ACC112 (cell line): ENCODE measurements at regions not wholly inside any gene's neighbourhood (a gene's known extent, or its start where the extent isn't known, plus 50 kb on each side); places are given as distances from the start of the nearest gene placed in this dataset.

ENCODE experiments used
- H2AFZ ChIP-seq: fragments of 200-600 bp; sonication (generic); one replicate; pipeline ENCODE4 v1.6.0; 2017; ENCODE audit warnings: antibody characterized with exemption, low read length; ENCODE audit not compliant: unreplicated experiment
- H3K27ac ChIP-seq: fragments of 200-600 bp; sonication (generic); 2 replicates; pipeline ENCODE4 v1.5.1; 2014; ENCODE audit warnings: low read depth, mild to moderate bottlenecking, antibody characterized with exemption, low read length, moderate library complexity
- H3K27me3 ChIP-seq: fragments of 200-600 bp; sonication (generic); 2 replicates; pipeline ENCODE4 v1.6.1; 2014; ENCODE audit warnings: mild to moderate bottlenecking, antibody characterized with exemption, low read length, moderate library complexity, mixed read lengths; ENCODE audit not compliant: insufficient read depth
- H3K36me3 ChIP-seq: fragments of 200-600 bp; sonication (generic); 2 replicates; pipeline ENCODE4 v1.6.1; 2016; ENCODE audit warnings: mild to moderate bottlenecking, antibody characterized with exemption, low read length, moderate library complexity, mixed read lengths; ENCODE audit not compliant: insufficient read depth
- H3K4me1 ChIP-seq: fragments of 200-600 bp; sonication (generic); one replicate; pipeline ENCODE4 v1.6.1; 2016; ENCODE audit warnings: low read length, mixed read lengths; ENCODE audit not compliant: insufficient read depth, unreplicated experiment, control insufficient read depth
- H3K4me3 ChIP-seq: fragments of 200-600 bp; sonication (generic); 2 replicates; pipeline ENCODE4 v1.5.1; 2014; ENCODE audit warnings: mild to moderate bottlenecking, low read depth, low read length
- H3K79me2 ChIP-seq: fragments of 200-600 bp; sonication (generic); one replicate; pipeline ENCODE4 v1.6.0; 2016; ENCODE audit warnings: low read length; ENCODE audit not compliant: control insufficient read depth, unreplicated experiment, insufficient read depth

DNA sequence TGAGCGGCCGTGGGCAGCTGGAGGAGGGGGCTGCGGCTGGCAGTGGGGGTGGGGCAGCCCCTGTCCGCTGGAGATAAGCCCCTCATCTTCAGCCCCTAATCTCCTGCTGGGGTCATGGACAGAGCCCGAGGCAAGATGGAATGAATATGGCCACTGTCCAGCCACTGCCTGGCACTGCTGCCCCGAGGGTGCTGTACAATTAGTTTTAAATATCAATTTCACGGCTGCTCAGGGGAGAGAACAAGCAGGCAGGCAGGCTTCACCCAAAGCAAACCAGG, 64.1 kb upstream of the NKX1-1 start:
- Histone ChIP-seq H3K36me3 (no peaks in the 10 kb centered on the region), H3K79me2 (no peaks in the 10 kb centered on the region), H3K27me3 (peaks cover 42% of the 10 kb centered on the region), H3K27ac (no peak overlapping the region), H3K4me1 (no peaks in the 10 kb centered on the region), H3K4me3 (no peak overlapping the region), H2AFZ (no peak overlapping the region)

DNA sequence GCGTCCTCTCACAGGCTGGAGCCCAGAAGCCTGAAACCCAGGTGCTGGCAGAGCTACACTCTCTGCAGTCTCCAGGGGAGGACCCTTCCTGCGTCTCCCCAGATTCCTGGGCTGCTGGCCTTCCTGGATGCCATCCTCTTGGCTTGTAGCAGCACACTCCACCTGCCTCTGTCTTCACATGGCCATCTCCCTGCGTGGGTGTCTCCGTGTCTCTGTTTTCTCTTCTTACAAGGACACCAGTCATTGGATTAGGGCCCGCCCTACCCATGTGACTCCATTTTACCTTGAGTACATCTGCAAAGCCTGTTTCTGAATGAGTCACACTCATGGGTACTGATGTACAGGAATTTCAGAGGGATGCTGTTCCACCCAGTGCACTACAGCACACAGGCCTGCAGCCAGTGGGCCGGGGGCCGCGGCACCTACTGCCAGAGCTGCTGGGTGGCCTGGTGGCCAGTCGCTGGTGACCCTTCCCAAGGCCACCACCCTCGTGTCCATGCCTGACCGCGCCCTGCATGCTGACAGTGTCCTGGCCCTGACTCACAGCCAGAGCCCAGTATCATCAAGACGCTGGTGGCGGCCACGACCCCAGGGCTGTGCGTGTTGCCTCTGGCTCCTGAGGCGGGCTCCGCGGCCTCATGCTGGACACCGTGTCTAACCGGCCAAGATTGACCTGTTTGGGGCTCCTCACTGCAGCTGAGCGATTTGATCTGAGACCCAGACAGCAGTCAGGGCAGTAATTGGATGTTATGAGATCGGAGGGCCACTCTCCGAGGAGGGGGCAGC, 63.6 kb upstream of the NKX1-1 start:
- Histone ChIP-seq H3K27ac (no peak overlapping the region), H2AFZ (no peak overlapping the region), H3K4me1 (no peaks in the 10 kb centered on the region), H3K27me3 (peaks cover 47% of the 10 kb centered on the region), H3K4me3 (no peak overlapping the region), H3K79me2 (no peaks in the 10 kb centered on the region), H3K36me3 (no peaks in the 10 kb centered on the region)

DNA sequence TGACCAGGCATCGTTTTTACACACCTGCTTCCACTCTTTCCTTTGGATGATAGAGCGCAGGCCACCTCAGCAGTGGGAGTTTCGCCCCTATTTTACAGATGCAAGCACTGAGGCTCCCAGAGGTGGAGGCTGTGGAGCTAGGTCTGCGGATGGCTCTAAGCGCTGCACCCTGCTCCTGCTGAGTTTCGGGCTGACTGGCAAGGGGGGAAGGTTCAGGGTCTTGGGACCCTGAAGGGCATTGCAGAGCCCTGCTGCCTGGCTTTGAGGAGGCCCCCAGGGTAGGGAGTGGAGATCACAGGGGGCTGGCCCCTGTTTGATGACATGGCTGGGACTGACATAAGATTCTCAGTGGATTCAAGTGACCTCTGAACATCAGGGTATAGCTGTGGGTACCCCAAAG, 62.8 kb upstream of the NKX1-1 start:
- H3K79me2 ChIP-seq, result no peaks in the 10 kb centered on the region
- H2AFZ ChIP-seq, result no peak overlapping the region
- H3K4me1 ChIP-seq, result no peaks in the 10 kb centered on the region
- H3K36me3 ChIP-seq, result no peaks in the 10 kb centered on the region
- no peak overlapping the region for H3K4me3 ChIP-seq
- peaks cover 52% of the 10 kb centered on the region for H3K27me3 ChIP-seq
- no peak overlapping the region for H3K27ac ChIP-seq

DNA sequence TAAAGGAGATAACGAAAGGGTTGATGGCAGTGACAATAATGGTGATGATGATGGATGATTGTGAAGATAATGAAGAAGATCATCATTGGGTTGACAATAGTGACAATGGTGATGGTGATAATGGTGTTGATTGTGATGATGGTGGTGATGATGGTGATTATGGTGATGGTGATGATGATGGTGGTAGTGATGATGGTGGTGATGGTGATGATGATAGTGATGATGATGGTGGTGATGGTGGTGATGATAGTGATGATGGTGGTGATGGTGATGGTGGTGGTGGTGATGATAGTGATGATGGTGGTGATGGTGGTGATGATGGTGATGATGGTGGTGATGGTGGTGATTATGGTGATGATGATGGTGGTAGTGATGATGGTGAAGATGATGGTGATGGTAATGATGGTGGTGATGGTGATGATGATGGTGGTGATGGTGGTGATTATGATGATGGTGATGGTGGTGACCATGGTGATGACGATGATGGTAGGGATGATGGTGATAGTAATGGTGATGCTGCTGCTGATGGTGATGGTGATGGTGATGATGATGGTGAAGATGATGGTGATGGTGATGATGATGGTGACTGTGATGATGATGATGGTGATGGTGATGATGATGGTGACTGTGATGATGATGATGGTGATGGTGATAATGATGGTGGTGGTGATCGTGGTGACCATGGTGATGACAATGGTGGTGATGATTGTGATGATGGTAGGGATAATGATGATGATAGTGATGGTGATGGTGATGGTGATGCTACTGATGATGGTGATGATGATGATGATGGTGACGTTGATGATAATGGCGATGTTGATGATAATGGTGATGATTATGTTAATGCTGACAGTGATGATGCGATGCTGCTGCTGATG, 61.6 kb upstream of the NKX1-1 start:
- no peak overlapping the region for H3K4me3 ChIP-seq
- no peaks in the 10 kb centered on the region for H3K36me3 ChIP-seq
- H2AFZ ChIP-seq, result no peak overlapping the region
- no peaks in the 10 kb centered on the region for H3K79me2 ChIP-seq
- no peak overlapping the region for H3K27ac ChIP-seq
- H3K4me1 ChIP-seq, result no peaks in the 10 kb centered on the region
- H3K27me3 ChIP-seq, result peaks cover 56% of the 10 kb centered on the region

DNA sequence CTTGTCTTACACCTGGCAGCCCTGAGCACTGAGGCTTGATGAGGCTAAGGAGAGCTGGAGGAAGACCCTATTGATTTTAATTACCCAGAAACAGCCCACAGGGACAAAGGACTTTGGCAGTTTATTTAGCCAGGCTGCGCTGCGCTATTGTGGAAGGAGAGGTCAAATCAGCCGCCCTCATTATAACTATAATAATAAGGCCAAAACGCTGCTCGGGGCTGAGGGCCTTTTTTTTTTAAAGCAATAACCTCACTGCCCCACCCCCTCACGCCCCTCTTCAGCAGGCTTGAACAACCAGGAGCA, 60.6 kb upstream of the NKX1-1 start:
- no peaks in the 10 kb centered on the region for H3K79me2 ChIP-seq
- no peak overlapping the region for H3K4me3 ChIP-seq
- H2AFZ ChIP-seq, result no peak overlapping the region
- no peaks in the 10 kb centered on the region for H3K36me3 ChIP-seq
- H3K27me3 ChIP-seq, result peaks cover 57% of the 10 kb centered on the region
- H3K4me1 ChIP-seq, result no peaks in the 10 kb centered on the region
- no peak overlapping the region for H3K27ac ChIP-seq

DNA sequence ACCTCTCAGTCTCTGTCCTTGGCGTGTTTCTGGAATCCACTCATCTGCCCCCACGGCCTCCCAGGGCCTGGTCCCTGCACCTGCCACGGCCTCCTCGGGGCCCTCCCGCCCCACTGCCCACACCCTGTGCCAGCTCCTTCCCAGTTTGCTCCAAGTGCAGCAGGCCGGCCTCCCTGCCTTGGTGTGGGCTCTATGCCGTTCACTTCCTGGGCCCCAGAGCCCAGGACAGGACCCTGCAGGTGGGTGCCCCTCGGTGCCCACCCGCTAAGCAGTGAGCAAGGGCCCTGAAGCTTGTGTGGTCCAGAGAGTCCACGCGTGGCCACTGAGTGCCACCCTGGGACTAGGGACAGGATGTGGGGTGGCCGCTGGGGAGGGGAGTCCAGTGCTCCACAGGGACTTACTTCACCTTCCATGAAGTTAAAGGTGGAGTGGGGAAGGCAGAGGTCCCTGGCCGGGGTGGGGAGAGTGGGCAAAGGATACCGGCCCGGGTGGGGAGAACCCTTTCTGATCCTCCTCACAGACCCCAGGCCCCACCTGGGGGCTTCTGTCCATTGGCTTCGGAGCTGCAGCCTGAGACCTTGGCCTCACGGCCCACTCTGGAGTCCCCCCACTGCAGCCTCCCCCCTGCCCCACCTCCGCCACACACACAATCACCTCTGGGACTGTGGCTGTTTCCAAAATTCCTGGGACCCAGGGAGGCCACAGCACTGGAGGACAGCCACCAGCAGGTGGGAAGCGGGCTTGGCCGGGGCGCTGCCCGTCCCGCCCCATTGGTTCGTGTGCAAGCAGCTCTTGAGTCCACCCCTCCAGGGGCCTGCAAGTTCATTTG, 60.0 kb upstream of the NKX1-1 start:
- Histone ChIP-seq H3K79me2 (no peaks in the 10 kb centered on the region), H3K27ac (no peak overlapping the region), H3K4me3 (no peak overlapping the region), H3K27me3 (peaks cover 57% of the 10 kb centered on the region), H3K4me1 (no peaks in the 10 kb centered on the region), H2AFZ (no peak overlapping the region), H3K36me3 (no peaks in the 10 kb centered on the region)

DNA sequence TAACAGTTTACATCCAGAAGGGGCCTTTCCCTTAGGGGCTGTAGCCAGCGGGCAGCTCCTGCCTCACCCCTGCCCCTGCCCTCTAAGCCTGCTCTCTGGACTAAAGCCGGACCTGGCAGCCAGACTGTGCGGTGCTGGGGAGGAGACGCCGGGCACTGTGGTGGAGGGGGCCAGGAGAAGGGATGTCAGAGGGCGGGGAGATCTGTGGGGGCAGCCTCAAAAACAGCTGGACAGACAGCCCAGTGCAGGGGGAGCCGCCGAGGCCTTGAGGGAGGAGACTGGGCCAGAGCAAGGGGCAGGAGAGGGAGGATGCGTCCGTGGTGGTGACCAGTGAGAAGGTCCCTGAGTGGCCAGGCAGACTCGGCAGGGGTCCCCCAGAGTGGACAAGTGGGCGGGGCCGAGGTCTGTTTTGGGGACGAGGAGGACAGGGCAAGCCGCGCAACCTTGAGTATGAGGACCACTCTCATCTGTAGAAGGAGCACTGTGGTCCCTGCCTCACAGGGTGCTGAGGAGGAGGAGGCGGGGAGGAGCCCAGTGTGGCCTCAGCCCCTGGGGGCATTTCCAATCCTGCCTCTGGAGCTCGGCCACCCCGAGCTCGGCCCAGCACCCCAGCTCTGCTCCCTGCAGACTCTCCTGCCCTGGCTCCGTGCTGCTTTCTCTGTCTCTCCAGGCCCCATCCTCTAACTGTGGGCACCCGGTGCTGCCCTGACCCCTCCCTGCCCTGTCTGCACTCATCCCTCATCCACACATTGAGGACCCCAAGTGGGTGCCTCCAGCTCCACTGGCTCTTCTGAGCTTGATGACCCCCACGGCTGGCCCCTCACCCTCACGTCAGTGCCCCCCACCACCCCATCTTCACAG, 59.2 kb upstream of the NKX1-1 start:
- Histone ChIP-seq H3K27me3 (peaks cover 54% of the 10 kb centered on the region), H3K4me1 (no peaks in the 10 kb centered on the region), H2AFZ (no peak overlapping the region), H3K36me3 (no peaks in the 10 kb centered on the region), H3K4me3 (no peak overlapping the region), H3K27ac (no peak overlapping the region), H3K79me2 (no peaks in the 10 kb centered on the region)

DNA sequence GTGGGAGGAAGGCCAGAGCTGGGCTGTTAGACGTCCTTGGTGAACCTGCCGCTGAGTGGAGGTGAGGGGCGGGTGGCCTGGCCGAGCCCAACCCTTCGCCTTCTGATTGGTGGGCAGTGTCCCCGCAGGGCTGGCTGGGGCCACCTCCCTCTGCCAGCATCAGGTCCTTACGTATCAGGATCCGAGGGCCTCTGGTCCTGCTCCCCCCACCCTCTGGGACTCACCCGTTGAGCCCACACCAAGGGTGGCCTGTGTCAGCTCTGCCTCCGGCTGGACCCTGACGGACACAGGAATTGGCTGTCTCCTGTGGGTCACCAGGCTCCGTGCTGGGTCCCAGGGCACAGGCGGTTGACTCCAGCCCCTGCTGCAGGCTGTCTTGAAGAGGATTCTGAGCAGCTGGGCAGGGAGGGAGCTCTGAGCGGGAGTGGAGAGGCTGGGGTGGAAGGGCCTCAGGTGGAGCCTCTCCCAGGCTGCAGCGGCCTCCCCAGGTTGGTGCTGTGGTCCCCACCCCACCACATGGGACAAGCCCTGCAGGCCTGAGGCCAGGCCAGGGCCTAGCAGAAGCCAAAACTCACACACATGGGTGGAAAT, 58.4 kb upstream of the NKX1-1 start:
- Histone ChIP-seq H3K27ac (no peak overlapping the region), H3K4me1 (no peaks in the 10 kb centered on the region), H2AFZ (no peak overlapping the region), H3K27me3 (peaks cover 54% of the 10 kb centered on the region), H3K79me2 (no peaks in the 10 kb centered on the region), H3K4me3 (no peak overlapping the region), H3K36me3 (no peaks in the 10 kb centered on the region)

DNA sequence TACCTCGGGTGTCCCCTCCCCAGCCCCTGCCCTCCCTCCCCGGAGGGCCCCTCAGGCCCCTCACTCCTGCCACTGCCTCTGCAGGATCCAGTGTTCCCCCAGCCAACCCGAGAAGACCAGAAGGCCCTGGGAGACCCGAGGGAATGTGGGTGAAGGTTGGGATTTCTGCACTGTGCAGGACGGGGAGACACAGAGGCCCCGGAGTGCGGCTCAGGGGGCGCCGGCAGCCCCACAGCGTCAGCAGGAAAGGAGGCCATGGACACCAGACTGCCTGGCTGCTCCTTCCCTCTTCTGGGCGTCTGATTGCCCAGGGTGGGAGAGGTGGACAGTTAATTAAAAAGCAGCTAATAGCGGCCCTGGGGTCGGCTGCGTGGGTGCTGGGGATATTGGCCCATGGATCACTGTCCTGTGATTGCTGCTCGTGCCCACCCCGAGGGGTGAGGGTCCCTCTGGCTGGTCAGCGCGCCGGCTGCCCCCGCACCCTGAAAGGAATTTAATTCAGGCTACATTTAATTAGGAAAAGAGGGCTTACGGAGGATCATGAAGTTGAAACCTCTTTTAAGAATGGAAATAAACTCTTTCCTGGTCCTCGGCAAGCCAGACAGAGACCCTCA, 57.8 kb upstream of the NKX1-1 start:
- no peak overlapping the region for H3K27ac ChIP-seq
- peaks cover 60% of the 10 kb centered on the region for H3K27me3 ChIP-seq
- H2AFZ ChIP-seq, result no peak overlapping the region
- no peaks in the 10 kb centered on the region for H3K36me3 ChIP-seq
- no peaks in the 10 kb centered on the region for H3K79me2 ChIP-seq
- H3K4me1 ChIP-seq, result no peaks in the 10 kb centered on the region
- no peak overlapping the region for H3K4me3 ChIP-seq
